GM19035 (cell line): ENCODE measurements at regions not wholly inside any gene's neighbourhood (a gene's known extent, or its start where the extent isn't known, plus 50 kb on each side); places are given as distances from the start of the nearest gene placed in this dataset.
"Not testable (repeated sequence)": the region's sequence is repeated elsewhere in the genome, so short reads cannot be mapped to it uniquely, and the experiment has no call there.

Experiments
- ATAC-seq: cut with Tn5 transposase; IDR thresholded peaks from one replicate; pipeline ENCODE4 v1.9.1; 2021; ENCODE audit not compliant: unreplicated experiment

GRCh38 chr5:167355346-167355745, 936.1 kb upstream of the WWC1 start:
- no peak for ATAC-seq

- no peak for ATAC-seq
These were observed 935.1 kb upstream of the WWC1 start for GRCh38 chr5:167356374-167356773.

- no peak for ATAC-seq
These were observed 932.5 kb upstream of the WWC1 start for GRCh38 chr5:167358868-167359492.

GRCh38 chr5:167361795-167362194, 929.6 kb upstream of the WWC1 start:
- no peak for ATAC-seq

- no peak for ATAC-seq
These were observed 928.4 kb upstream of the WWC1 start for GRCh38 chr5:167363065-167363464.

- no peak for ATAC-seq
These were observed 916.3 kb upstream of the WWC1 start for GRCh38 chr5:167375125-167375524.

GRCh38 chr5:167378894-167379723, 912.3 kb upstream of the WWC1 start:
- ATAC-seq: no peak

- no peak for ATAC-seq
These were observed 910.0 kb upstream of the WWC1 start for GRCh38 chr5:167381457-167381856.

- ATAC-seq: no peak
These were observed 901.9 kb upstream of the WWC1 start for GRCh38 chr5:167389537-167389936.

- ATAC-seq: not testable (repeated sequence)
These were observed 900.2 kb upstream of the WWC1 start for GRCh38 chr5:167391286-167391685.

GRCh38 chr5:167392240-167392639, 899.2 kb upstream of the WWC1 start:
- no peak for ATAC-seq

GRCh38 chr5:167393358-167393757, 898.1 kb upstream of the WWC1 start:
- no peak for ATAC-seq

- ATAC-seq: no peak
These were observed 888.8 kb upstream of the WWC1 start for GRCh38 chr5:167402671-167403070.

GRCh38 chr5:167406513-167406912, 884.9 kb upstream of the WWC1 start:
- no peak for ATAC-seq

GRCh38 chr5:167412556-167412955, 878.9 kb upstream of the WWC1 start:
- no peak for ATAC-seq

- ATAC-seq: no peak
These were observed 877.9 kb upstream of the WWC1 start for GRCh38 chr5:167413506-167413905.

GRCh38 chr5:167414611-167415010, 876.8 kb upstream of the WWC1 start:
- no peak for ATAC-seq

- no peak for ATAC-seq
These were observed 875.4 kb upstream of the WWC1 start for GRCh38 chr5:167415779-167416746.

GRCh38 chr5:167417662-167418061, 873.8 kb upstream of the WWC1 start:
- ATAC-seq: no peak

GRCh38 chr5:167425161-167425560, 866.3 kb upstream of the WWC1 start:
- ATAC-seq: no peak

- ATAC-seq: no peak
These were observed 864.9 kb upstream of the WWC1 start for GRCh38 chr5:167426501-167426900.
